Activated T-cell treated with anti-CD3 and anti-CD28 coated beads, Interleukin-2, amount 50 U/mL, for 4 hours (primary cell): ENCODE measurements at regions not wholly inside any gene's neighbourhood (a gene's known extent, or its start where the extent isn't known, plus 50 kb on each side); places are given as distances from the start of the nearest gene placed in this dataset.

Experiments
- ATAC-seq, 2 donors: fragments of 200-7000 bp; cut with Tn5 transposase; one replicate each; pipeline ENCODE4 v1.10.0; 2021
- DNase-seq: peaks from one replicate; pipeline ENCODE4 v3.0.0-alpha.2; 2020
- H3K27me3 Mint-ChIP-seq: one replicate; pipeline ENCODE4 v1.8.0; 2021; ENCODE audit warnings: low read depth, mixed read lengths
- H3K36me3 Mint-ChIP-seq: one replicate; pipeline ENCODE4 v1.8.0; 2022; ENCODE audit warnings: mixed read lengths; ENCODE audit not compliant: insufficient read depth
- H3K4me1 Mint-ChIP-seq: one replicate; pipeline ENCODE4 v1.8.0; 2021; ENCODE audit warnings: low read depth, mixed read lengths
- H3K4me3 Mint-ChIP-seq: one replicate; pipeline ENCODE4 v1.8.0; 2021; ENCODE audit warnings: mild to moderate bottlenecking, moderate library complexity, mixed read lengths
- H3K9me3 Mint-ChIP-seq: one replicate; pipeline ENCODE4 v1.8.0; 2021; ENCODE audit warnings: mixed read lengths

- no peak for DNase-seq
These were observed 232.4 kb downstream of the SNAPC1 start for GRCh38 chr14:61994589-61994988.

DNA sequence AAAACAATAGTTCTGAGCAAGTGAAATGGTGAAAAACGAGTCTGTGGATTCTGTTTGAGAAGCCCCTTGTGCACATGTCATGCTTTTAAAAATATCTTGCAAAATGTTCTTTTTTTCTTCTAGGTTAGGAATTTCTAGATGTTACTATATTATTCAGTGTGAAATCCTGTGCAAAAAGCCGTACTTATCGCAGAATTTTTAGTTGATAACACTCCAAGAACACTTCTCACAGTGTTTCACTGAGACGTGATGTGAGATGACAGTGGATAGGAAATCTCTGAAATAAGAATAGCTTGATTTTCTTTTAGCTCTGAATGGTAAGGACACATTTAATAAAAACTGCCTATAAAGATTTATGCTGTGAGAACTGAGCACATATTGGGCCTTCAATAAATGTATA is 234.5 kb downstream of the SNAPC1 start:
- DNase-seq: no peak
- no peak for ATAC-seq
- Mint-ChIP-seq H3K36me3 (no peaks in the 10 kb centered on the region), H3K4me1 (no peaks in the 10 kb centered on the region), H3K4me3 (no peak overlapping the region), H3K27me3 (peaks cover 10% of the 10 kb centered on the region), H3K9me3 (no peaks in the 10 kb centered on the region)

More at GRCh38 chr14:61994589-61994988, 232.4 kb downstream of the SNAPC1 start:
- no peaks in the 10 kb centered on the region for H3K36me3 Mint-ChIP-seq
- H3K4me3 Mint-ChIP-seq: no peak overlapping the region
- no peaks in the 10 kb centered on the region for H3K9me3 Mint-ChIP-seq
- ATAC-seq: no peak
- no peaks in the 10 kb centered on the region for H3K4me1 Mint-ChIP-seq
- no peaks in the 10 kb centered on the region for H3K27me3 Mint-ChIP-seq

- DNase-seq (no peak), ATAC-seq (no peak)
- H3K27me3 Mint-ChIP-seq: peaks cover 14% of the 10 kb centered on the region
- no peaks in the 10 kb centered on the region for H3K9me3 Mint-ChIP-seq
- H3K36me3 Mint-ChIP-seq: no peaks in the 10 kb centered on the region
- no peaks in the 10 kb centered on the region for H3K4me1 Mint-ChIP-seq
- no peak overlapping the region for H3K4me3 Mint-ChIP-seq
These were observed 234.9 kb downstream of the SNAPC1 start for GRCh38 chr14:61997161-61997560.

DNA sequence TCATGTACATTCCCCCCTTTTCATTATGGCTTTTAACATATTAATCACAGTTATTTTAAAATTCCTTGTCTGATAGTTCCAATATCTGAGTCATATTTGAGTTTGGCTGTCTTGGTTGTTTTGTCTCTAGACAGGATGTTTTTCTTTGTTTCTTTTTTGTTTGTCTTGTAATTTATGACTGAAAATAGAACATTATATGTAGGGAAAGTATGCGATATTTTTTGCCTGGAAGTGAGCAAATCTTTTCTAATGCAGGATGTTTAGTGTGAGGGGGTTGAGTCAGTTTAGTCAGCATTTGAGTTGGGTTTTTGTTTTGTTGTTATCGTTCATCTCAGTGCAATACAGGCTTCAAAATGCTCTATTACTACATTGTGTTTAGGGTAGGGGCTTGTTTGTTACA is 239.7 kb downstream of the SNAPC1 start:
- DNase-seq (no peak), ATAC-seq (no peak)
- peaks cover 32% of the 10 kb centered on the region for H3K27me3 Mint-ChIP-seq
- no peaks in the 10 kb centered on the region for H3K36me3 Mint-ChIP-seq
- H3K9me3 Mint-ChIP-seq: peaks cover 3% of the 10 kb centered on the region
- peaks cover 4% of the 10 kb centered on the region for H3K4me1 Mint-ChIP-seq
- no peak overlapping the region for H3K4me3 Mint-ChIP-seq

DNA sequence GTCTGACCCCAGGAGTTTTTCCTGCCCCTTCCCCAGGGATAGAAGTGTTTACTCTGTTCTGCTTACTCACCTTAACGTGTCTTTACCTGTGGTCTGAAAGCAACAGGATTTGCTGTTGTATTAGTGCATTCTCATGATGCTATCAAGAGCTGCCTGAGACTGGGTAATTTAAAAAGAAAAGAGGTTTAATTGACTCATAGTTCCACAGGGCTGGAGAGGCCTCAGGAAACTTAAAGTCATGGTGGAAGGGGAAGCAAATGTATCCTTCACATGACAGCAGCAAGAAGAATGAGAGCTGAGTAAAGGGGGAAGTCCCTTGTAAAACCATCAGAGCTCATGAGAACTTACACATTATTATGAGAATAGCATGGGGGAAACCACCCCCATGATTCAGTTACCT is 240.4 kb downstream of the SNAPC1 start:
- DNase-seq (no peak), ATAC-seq (peak; percentile 94 to 96)
- peaks cover 3% of the 10 kb centered on the region for H3K9me3 Mint-ChIP-seq
- peaks cover 4% of the 10 kb centered on the region for H3K4me1 Mint-ChIP-seq
- H3K27me3 Mint-ChIP-seq: peaks cover 36% of the 10 kb centered on the region
- H3K4me3 Mint-ChIP-seq: no peak overlapping the region
- H3K36me3 Mint-ChIP-seq: no peaks in the 10 kb centered on the region

DNA sequence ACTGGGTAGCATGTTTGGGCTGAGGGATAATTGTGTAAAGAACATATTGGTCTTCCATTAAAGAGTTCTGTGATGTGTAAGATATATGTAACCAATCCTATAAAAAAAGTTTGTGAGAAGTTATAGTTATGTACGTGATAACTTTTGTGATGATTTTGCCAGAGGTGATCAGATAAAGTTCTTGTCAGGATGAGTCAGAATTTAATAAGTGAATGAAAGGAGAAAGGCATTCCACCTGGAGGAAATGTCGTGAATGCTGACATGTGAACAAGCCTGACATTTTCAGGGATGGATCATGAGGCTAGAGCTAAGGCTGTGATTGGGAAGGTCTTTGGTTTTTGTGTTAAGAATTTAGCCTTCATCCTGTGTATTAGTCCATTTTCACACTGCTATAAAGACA is 241.5 kb downstream of the SNAPC1 start:
- H3K36me3 Mint-ChIP-seq: no peaks in the 10 kb centered on the region
- peaks cover 4% of the 10 kb centered on the region for H3K4me1 Mint-ChIP-seq
- H3K27me3 Mint-ChIP-seq: peaks cover 38% of the 10 kb centered on the region
- H3K9me3 Mint-ChIP-seq: peaks cover 3% of the 10 kb centered on the region
- ATAC-seq (no peak), DNase-seq (no peak)
- no peak overlapping the region for H3K4me3 Mint-ChIP-seq

- Mint-ChIP-seq H3K4me3 (no peak overlapping the region), H3K36me3 (no peaks in the 10 kb centered on the region), H3K4me1 (peaks cover 4% of the 10 kb centered on the region), H3K9me3 (peaks cover 3% of the 10 kb centered on the region), H3K27me3 (peaks cover 35% of the 10 kb centered on the region)
- no peak for DNase-seq
- no peak for ATAC-seq
These were observed 244.0 kb downstream of the SNAPC1 start for GRCh38 chr14:62006116-62006731.

- peaks cover 10% of the 10 kb centered on the region for H3K27me3 Mint-ChIP-seq
- H3K4me1 Mint-ChIP-seq: no peaks in the 10 kb centered on the region
- H3K9me3 Mint-ChIP-seq: no peaks in the 10 kb centered on the region
- no peak overlapping the region for H3K4me3 Mint-ChIP-seq
- DNase-seq (no peak), ATAC-seq (no peak)
- no peaks in the 10 kb centered on the region for H3K36me3 Mint-ChIP-seq
These were observed 253.0 kb downstream of the SNAPC1 start for GRCh38 chr14:62015243-62015642.

DNA sequence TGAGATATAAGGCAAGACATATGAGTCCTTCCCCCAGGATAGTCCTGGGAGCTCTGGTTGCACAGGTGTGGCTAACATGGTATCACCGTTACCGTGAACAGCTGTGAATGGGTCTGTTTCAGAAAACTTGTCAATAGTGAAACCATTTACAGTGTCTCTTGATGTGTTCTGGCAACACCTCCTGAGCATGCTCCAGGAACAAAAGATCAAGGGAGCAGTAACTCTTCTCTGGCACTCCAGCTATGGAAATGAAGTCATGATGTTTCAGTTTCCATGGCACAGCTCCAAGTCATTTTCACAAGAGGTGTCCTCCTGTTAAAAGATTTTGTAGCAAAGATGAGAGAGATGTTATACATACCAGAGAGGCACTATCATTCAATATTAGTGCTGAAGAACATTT is 253.7 kb downstream of the SNAPC1 start:
- Mint-ChIP-seq H3K4me3 (no peak overlapping the region), H3K36me3 (no peaks in the 10 kb centered on the region), H3K4me1 (no peaks in the 10 kb centered on the region), H3K27me3 (peaks cover 10% of the 10 kb centered on the region), H3K9me3 (no peaks in the 10 kb centered on the region)
- ATAC-seq (peak in 1 of 2 donors; percentile 32), DNase-seq (no peak)

GRCh38 chr14:62017651-62018230 is 255.5 kb downstream of the SNAPC1 start:
- Mint-ChIP-seq H3K4me1 (no peaks in the 10 kb centered on the region), H3K9me3 (no peaks in the 10 kb centered on the region), H3K27me3 (peaks cover 7% of the 10 kb centered on the region), H3K4me3 (no peak overlapping the region), H3K36me3 (no peaks in the 10 kb centered on the region)
- no peak for DNase-seq
- no peak for ATAC-seq

- no peaks in the 10 kb centered on the region for H3K9me3 Mint-ChIP-seq
- no peak overlapping the region for H3K4me3 Mint-ChIP-seq
- no peak for ATAC-seq
- no peak for DNase-seq
- no peaks in the 10 kb centered on the region for H3K36me3 Mint-ChIP-seq
- peaks cover 7% of the 10 kb centered on the region for H3K27me3 Mint-ChIP-seq
- no peaks in the 10 kb centered on the region for H3K4me1 Mint-ChIP-seq
These were observed 256.4 kb downstream of the SNAPC1 start for GRCh38 chr14:62018606-62019005.

GRCh38 chr14:62027958-62028357 is 265.7 kb downstream of the SNAPC1 start:
- peaks cover 27% of the 10 kb centered on the region for H3K27me3 Mint-ChIP-seq
- H3K36me3 Mint-ChIP-seq: no peaks in the 10 kb centered on the region
- no peaks in the 10 kb centered on the region for H3K4me1 Mint-ChIP-seq
- H3K9me3 Mint-ChIP-seq: no peaks in the 10 kb centered on the region
- H3K4me3 Mint-ChIP-seq: no peak overlapping the region
- no peak for DNase-seq
- ATAC-seq: no peak

GRCh38 chr14:62029569-62029924 is 267.3 kb downstream of the SNAPC1 start:
- H3K36me3 Mint-ChIP-seq: no peaks in the 10 kb centered on the region
- no peak for DNase-seq
- H3K4me3 Mint-ChIP-seq: no peak overlapping the region
- H3K4me1 Mint-ChIP-seq: no peaks in the 10 kb centered on the region
- peaks cover 27% of the 10 kb centered on the region for H3K27me3 Mint-ChIP-seq
- no peaks in the 10 kb centered on the region for H3K9me3 Mint-ChIP-seq
- ATAC-seq: no peak

DNA sequence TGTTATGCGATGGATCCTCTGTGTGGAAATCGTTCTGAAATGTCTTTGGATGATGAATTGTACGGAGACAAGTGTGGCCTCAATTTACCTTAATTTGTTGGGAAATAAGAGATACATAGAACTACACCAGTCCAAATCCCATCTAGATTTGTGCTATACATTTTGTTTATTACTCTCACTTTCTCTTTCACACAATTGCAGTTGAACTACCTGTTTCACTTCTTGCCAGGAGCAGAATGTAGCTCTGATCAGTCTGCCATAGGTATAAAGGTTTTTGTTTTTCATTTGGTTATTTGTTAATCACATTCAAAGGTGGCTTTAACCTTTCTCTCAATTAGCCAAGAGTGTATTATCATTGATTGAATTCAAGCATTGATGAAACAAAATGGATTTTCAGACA is 268.2 kb downstream of the SNAPC1 start:
- H3K4me3 Mint-ChIP-seq: no peak overlapping the region
- H3K27me3 Mint-ChIP-seq: peaks cover 22% of the 10 kb centered on the region
- no peak for ATAC-seq
- no peaks in the 10 kb centered on the region for H3K36me3 Mint-ChIP-seq
- DNase-seq: no peak
- no peaks in the 10 kb centered on the region for H3K4me1 Mint-ChIP-seq
- H3K9me3 Mint-ChIP-seq: no peaks in the 10 kb centered on the region

DNA sequence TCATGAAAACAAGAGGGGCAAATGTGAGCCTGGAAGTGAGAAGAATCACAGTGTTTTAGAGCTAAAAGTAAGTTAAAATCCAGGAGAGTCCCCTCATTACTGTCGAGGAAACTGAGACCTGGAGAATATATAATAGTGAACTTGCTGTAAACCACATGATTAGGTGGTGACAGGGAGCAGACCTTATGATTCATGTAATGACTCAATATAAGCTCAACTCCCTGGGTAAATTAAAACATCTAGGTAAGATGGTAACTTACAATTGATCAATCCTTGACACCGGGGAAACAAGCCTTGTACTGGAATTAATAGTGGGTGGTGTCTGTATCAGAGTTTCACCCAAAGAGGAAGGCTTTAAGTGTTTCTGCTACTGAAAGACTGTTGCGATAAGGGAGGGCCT is 269.3 kb downstream of the SNAPC1 start:
- no peaks in the 10 kb centered on the region for H3K9me3 Mint-ChIP-seq
- no peak overlapping the region for H3K4me3 Mint-ChIP-seq
- DNase-seq (no peak), ATAC-seq (peak in 1 of 2 donors; percentile 14)
- H3K4me1 Mint-ChIP-seq: no peaks in the 10 kb centered on the region
- H3K36me3 Mint-ChIP-seq: no peaks in the 10 kb centered on the region
- H3K27me3 Mint-ChIP-seq: peaks cover 22% of the 10 kb centered on the region
